ENCODE measurements at regions not wholly inside any gene's neighbourhood (a gene's known extent, or its start where the extent isn't known, plus 50 kb on each side); places are given as distances from the start of the nearest gene placed in this dataset.

DNA sequence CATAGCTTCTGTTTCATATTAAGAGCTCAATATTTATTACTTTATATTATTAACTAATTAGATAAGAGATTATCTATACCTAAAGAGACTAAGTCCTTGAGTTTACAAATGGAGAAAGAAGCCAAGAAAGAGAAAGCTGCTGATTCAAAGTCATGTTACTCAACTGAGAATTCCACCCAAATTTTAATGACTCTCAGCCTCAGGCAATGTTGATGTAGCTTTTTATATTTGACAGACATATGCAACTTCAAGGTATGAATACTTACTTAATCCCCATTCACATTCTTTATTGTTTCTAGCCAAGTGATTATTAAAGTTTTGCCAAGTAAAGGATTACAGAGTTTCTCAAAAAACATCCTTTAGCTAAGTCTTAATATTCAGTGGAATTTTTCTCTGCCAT lies 527.5 kb upstream of the NMUR2 start:
- no TSS peak for BruUV-seq (replicated peaks)
- Histone ChIP-seq H3K4me1 (ENCODE audit: insufficient read depth, low read length) (no peaks in the 10 kb centered on the region), H3K4me3 (ENCODE audit: low read length) (no peak overlapping the region), H2AFZ (ENCODE audit: low read length) (no peak overlapping the region), H3K9me3 (ENCODE audit: low read length) (0 out of 2 replicates have a peak, but pooled peaks cover 9% of the 10 kb centered on the region), H3K9ac (ENCODE audit: low read length) (no peak overlapping the region), H4K20me1 (ENCODE audit: low read length) (no peaks in the 10 kb centered on the region), H3K79me2 (ENCODE audit: low read length) (no peaks in the 10 kb centered on the region), H3K27me3 (ENCODE audit: low read length) (no peaks in the 10 kb centered on the region), H3F3A (ENCODE audit: low read length, unreplicated experiment) (no peaks in the 10 kb centered on the region), H3K36me3 (ENCODE audit: low read depth, low read length) (no peaks in the 10 kb centered on the region), H3K9me2 (replicated peaks; ENCODE audit: low read length) (no peaks in the 10 kb centered on the region), H3K27ac (ENCODE audit: low read length) (no peak overlapping the region), H3K4me2 (ENCODE audit: low read length) (no peak overlapping the region)
- TF ChIP-seq EZH2 (IDR thresholded peaks at IDR 0.05; ENCODE audit: low read length, unreplicated experiment): no peak
- TF ChIP-seq, protein P1, sequence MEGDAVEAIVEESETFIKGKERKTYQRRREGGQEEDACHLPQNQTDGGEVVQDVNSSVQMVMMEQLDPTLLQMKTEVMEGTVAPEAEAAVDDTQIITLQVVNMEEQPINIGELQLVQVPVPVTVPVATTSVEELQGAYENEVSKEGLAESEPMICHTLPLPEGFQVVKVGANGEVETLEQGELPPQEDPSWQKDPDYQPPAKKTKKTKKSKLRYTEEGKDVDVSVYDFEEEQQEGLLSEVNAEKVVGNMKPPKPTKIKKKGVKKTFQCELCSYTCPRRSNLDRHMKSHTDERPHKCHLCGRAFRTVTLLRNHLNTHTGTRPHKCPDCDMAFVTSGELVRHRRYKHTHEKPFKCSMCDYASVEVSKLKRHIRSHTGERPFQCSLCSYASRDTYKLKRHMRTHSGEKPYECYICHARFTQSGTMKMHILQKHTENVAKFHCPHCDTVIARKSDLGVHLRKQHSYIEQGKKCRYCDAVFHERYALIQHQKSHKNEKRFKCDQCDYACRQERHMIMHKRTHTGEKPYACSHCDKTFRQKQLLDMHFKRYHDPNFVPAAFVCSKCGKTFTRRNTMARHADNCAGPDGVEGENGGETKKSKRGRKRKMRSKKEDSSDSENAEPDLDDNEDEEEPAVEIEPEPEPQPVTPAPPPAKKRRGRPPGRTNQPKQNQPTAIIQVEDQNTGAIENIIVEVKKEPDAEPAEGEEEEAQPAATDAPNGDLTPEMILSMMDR (conservative IDR thresholded peaks at IDR 0.05; ENCODE audit: low read depth, low read length): no peak
- no peak for TF ChIP-seq EZH2phosphoT487 (IDR thresholded peaks at IDR 0.05; ENCODE audit: borderline replicate concordance, low read length)
- intact Hi-C loops (cut with micrococcal nuclease): no loop called here
- CTCF ChIA-PET: no interaction called here
- POLR2A ChIA-PET (ENCODE audit: unreplicated experiment): no interaction called here
- ATAC-seq (no peak), DNase-seq (no peak)

DNA sequence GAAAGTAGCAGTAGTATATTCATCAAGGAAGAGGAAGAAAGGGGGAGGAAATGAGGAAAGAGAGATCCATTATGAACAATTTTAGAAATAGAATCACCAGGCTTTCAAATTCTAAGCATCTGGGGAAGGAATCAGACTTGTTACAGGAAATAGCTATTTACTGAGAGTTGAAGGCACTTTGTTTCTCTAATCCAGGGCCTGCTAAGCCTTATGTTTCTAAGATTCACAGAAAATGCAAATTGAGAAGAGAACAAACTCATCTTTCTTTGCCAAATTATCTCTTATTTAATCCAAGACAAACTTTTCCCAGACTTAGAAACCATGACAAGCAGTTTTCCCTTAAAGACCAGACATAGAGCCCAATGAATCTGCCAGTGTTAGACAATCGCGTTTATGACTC lies 528.0 kb upstream of the NMUR2 start:
- no peaks in the 10 kb centered on the region for H3K4me1 ChIP-seq (ENCODE audit: insufficient read depth, low read length)
- H4K20me1 ChIP-seq (ENCODE audit: low read length): no peaks in the 10 kb centered on the region
- no peak overlapping the region for H3K4me2 ChIP-seq (ENCODE audit: low read length)
- CTCF ChIA-PET: no interaction called here
- H3K27me3 ChIP-seq (ENCODE audit: low read length): no peaks in the 10 kb centered on the region
- POLR2A ChIA-PET (ENCODE audit: unreplicated experiment): no interaction called here
- no peak overlapping the region for H3K4me3 ChIP-seq (ENCODE audit: low read length)
- BruUV-seq (replicated peaks): no TSS peak
- DNase-seq (no peak), ATAC-seq (no peak)
- no peaks in the 10 kb centered on the region for H3K79me2 ChIP-seq (ENCODE audit: low read length)
- H2AFZ ChIP-seq (ENCODE audit: low read length): no peak overlapping the region
- TF ChIP-seq EZH2 (IDR thresholded peaks at IDR 0.05; ENCODE audit: low read length, unreplicated experiment) (no peak), EZH2phosphoT487 (IDR thresholded peaks at IDR 0.05; ENCODE audit: borderline replicate concordance, low read length) (no peak)
- TF ChIP-seq, protein P1 (conservative IDR thresholded peaks at IDR 0.05; ENCODE audit: low read depth, low read length): no peak
- intact Hi-C loops (cut with micrococcal nuclease): no loop called here
- 0 out of 2 replicates have a peak, but pooled peaks cover 9% of the 10 kb centered on the region for H3K9me3 ChIP-seq (ENCODE audit: low read length)
- no peaks in the 10 kb centered on the region for H3F3A ChIP-seq (ENCODE audit: low read length, unreplicated experiment)
- no peak overlapping the region for H3K27ac ChIP-seq (ENCODE audit: low read length)
- H3K36me3 ChIP-seq (ENCODE audit: low read depth, low read length): no peaks in the 10 kb centered on the region
- no peaks in the 10 kb centered on the region for H3K9me2 ChIP-seq (replicated peaks; ENCODE audit: low read length)
- no peak overlapping the region for H3K9ac ChIP-seq (ENCODE audit: low read length)

DNA sequence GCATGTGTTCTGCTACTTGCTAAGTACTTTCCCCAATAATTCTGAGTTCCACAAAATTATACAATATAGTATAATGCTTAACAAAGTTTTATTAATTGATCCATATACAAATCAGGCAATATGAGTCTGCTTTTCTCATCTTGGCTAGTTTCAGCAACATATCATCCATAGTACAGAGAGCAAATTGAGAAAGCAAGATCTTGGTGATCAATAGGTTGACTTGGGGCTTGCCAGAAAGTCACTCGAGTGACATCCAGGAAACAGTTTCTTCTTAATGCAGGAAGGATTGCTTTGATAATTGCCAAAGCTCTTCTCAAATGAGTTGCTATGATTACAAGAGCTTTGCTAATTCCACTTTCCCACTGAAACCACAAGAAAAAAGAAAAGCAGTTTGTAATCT lies 533.6 kb upstream of the NMUR2 start:
- Histone ChIP-seq H3K4me1 (ENCODE audit: insufficient read depth, low read length) (no peaks in the 10 kb centered on the region), H3K4me2 (ENCODE audit: low read length) (no peak overlapping the region), H3K9ac (ENCODE audit: low read length) (no peak overlapping the region), H3K79me2 (ENCODE audit: low read length) (no peaks in the 10 kb centered on the region), H3K27me3 (ENCODE audit: low read length) (no peaks in the 10 kb centered on the region), H4K20me1 (ENCODE audit: low read length) (no peaks in the 10 kb centered on the region), H3K36me3 (ENCODE audit: low read depth, low read length) (no peaks in the 10 kb centered on the region), H2AFZ (ENCODE audit: low read length) (no peak overlapping the region), H3F3A (ENCODE audit: low read length, unreplicated experiment) (no peaks in the 10 kb centered on the region), H3K4me3 (ENCODE audit: low read length) (no peak overlapping the region), H3K27ac (ENCODE audit: low read length) (no peak overlapping the region), H3K9me3 (ENCODE audit: low read length) (no peaks in the 10 kb centered on the region), H3K9me2 (replicated peaks; ENCODE audit: low read length) (no peaks in the 10 kb centered on the region)
- no peak for ATAC-seq
- no TSS peak for BruUV-seq (replicated peaks)
- intact Hi-C loops (cut with micrococcal nuclease): no loop called here
- no peak for DNase-seq
- TF ChIP-seq, protein P1 (conservative IDR thresholded peaks at IDR 0.05; ENCODE audit: low read depth, low read length): no peak
- no peak for TF ChIP-seq EZH2phosphoT487 (IDR thresholded peaks at IDR 0.05; ENCODE audit: borderline replicate concordance, low read length)
- ChIA-PET POLR2A (ENCODE audit: unreplicated experiment) (no interaction called here), CTCF (no interaction called here)
